Stomach smooth muscle (tissue), 2 donors: ENCODE measurements at regions not wholly inside any gene's neighbourhood (a gene's known extent, or its start where the extent isn't known, plus 50 kb on each side); places are given as distances from the start of the nearest gene placed in this dataset.
"Not testable (repeated sequence)": the region's sequence is repeated elsewhere in the genome, so short reads cannot be mapped to it uniquely, and the experiment has no call there.

ENCODE experiments used
- H3K27ac ChIP-seq: one replicate; pipeline ENCODE4 v1.7.0; 2013; ENCODE audit warnings: mild to moderate bottlenecking, low read length, inconsistent platforms
- H3K27me3 ChIP-seq, 2 donors: one replicate each; pipeline ENCODE4 v1.7.0; 2013; ENCODE audit warnings: low read length in 2 of 2; ENCODE audit not compliant: insufficient read depth in 2 of 2, control insufficient read depth in 1 of 2
- H3K36me3 ChIP-seq, 2 donors: one replicate each; pipeline ENCODE4 v1.7.0; 2013; ENCODE audit warnings: low read length in 2 of 2; ENCODE audit not compliant: control insufficient read depth in 2 of 2, insufficient read depth in 2 of 2
- H3K4me1 ChIP-seq: one replicate; pipeline ENCODE4 v1.7.0; 2013; ENCODE audit warnings: low read length; ENCODE audit not compliant: control insufficient read depth, insufficient read depth
- H3K4me3 ChIP-seq, 2 donors: one replicate each; pipeline ENCODE4 v1.7.0; 2013; ENCODE audit warnings: low read length in 2 of 2
- H3K9ac ChIP-seq, 2 donors: one replicate each; pipeline ENCODE4 v1.7.0; 2013; ENCODE audit warnings: low read length in 2 of 2, mild to moderate bottlenecking in 1 of 2
- H3K9me3 ChIP-seq, 2 donors: one replicate each; pipeline ENCODE4 v1.7.0; 2013; ENCODE audit warnings: low read length in 2 of 2; ENCODE audit not compliant: control insufficient read depth in 2 of 2
- donor health status: healthy.
- donor health status: Pancreatic carcinoma.

DNA sequence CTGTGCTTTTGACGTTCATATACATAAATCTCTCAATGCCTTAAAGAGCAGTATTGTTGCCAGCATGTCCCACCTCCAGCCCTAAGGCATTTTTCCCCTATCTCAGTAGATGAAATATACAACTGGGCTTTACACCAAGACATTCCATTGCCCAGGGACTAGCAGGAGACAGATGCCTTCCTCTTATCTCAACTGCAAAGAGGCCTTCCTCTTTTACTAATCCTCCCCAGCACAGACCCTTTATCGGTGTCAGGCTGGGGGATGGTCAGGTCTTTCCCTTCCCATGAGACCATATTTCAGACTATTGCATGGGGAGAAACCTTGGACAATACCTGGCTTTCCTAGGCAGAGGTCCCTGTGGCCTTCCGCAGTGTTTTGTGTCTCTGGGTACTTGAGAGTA lies 1373.1 kb upstream of the DEFB115 start:
- not testable (repeated sequence) for H3K36me3 ChIP-seq, H3K9ac ChIP-seq, H3K4me1 ChIP-seq, H3K4me3 ChIP-seq, H3K9me3 ChIP-seq, H3K27me3 ChIP-seq, H3K27ac ChIP-seq

DNA sequence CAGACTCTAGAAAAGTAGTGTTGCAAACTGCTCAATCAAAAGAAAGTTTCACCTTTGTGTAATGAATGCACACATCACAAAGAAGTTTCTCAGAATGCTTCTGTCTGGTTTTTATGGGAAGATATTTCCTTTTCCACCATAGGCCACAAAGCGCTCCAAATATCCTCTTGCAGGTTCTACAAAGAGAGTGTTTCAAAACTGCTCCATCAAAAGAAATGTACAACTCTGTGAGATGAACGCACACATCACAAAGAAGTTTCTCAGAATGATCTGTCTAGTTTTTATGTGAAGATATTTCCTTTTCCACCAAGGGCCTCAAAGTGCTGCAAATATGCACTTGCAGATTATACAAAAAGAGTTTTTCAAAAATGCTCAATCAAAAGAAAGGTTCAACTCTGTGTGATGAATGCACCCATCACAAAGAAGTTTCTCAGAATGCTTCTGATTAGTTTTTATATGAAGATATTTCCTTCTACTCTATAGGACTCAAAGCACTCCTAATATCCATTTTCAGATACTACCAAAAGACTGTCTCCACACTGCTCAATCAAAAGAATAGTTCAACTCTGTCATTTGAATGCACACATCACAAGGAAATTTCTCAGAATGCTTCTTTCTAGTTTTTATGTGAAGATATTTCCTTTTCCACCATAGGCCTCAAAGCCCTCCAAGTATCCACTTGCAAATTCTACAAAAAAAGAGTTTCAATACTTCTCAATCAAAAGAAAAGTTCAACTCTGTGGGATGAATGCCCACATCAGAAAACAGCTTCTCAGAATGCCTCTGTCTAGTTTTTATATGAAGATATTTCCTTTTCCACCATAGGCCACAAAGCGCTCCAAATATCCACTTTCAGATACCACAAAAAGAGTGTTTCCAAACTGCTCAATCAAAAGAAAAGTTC lies 1371.9 kb upstream of the DEFB115 start:
- not testable (repeated sequence) for H3K9me3 ChIP-seq, H3K27ac ChIP-seq, H3K27me3 ChIP-seq, H3K36me3 ChIP-seq, H3K9ac ChIP-seq, H3K4me1 ChIP-seq, H3K4me3 ChIP-seq

DNA sequence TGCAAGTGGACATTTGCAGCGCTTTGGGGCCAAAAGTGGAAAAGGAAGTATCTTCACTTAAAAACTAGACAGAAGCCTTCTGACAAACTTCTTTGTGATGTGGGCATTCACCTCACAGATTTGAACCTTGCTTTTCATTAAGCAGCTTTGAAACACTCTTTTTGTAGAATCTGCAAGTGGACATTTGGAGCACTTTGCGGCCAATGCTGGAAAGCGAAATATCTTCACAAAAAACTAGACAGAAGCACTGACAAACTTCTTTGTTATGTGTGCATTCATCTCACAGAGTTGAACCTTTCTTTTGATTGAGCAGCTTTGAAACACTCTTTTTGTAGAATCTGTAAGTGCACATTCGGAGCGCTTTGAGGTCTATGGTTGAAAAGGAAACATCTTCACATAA lies 1365.9 kb upstream of the DEFB115 start:
- H3K27me3 ChIP-seq, H3K27ac ChIP-seq, H3K9me3 ChIP-seq, H3K4me3 ChIP-seq, H3K9ac ChIP-seq, H3K4me1 ChIP-seq, H3K36me3 ChIP-seq: not testable (repeated sequence)
